ENCODE measurements at regions not wholly inside any gene's neighbourhood (a gene's known extent, or its start where the extent isn't known, plus 50 kb on each side); places are given as distances from the start of the nearest gene placed in this dataset.

GRCh38 chr2:120632796-120633646 is 102.6 kb upstream of the GLI2 start (continued):
- no peak for TF ChIP-seq FOXJ3 (CRISPR knock-in tag; IDR thresholded peaks at IDR 0.05; ENCODE audit: borderline replicate concordance)
- TF ChIP-seq ZNF776 (CRISPR knock-in tag; IDR thresholded peaks at IDR 0.05): no peak
- TF ChIP-seq MLLT10 (CRISPR knock-in tag; IDR thresholded peaks at IDR 0.05): no peak
- TF ChIP-seq HDAC2 (CRISPR knock-in tag; IDR thresholded peaks at IDR 0.05): peak; percentile 42; the same call in 1 of the 2 replicates
- no peak for TF ChIP-seq MXD3 (CRISPR knock-in tag; IDR thresholded peaks at IDR 0.05)
- TF ChIP-seq MNT (IDR thresholded peaks at IDR 0.05): no peak
- no peak for TF ChIP-seq SMYD3 (CRISPR knock-in tag; IDR thresholded peaks at IDR 0.05)
- no peak for TF ChIP-seq ZNF782 (CRISPR knock-in tag; IDR thresholded peaks at IDR 0.05; ENCODE audit: borderline replicate concordance)
- no peak for TF ChIP-seq ZNF329 (CRISPR knock-in tag; IDR thresholded peaks at IDR 0.05; ENCODE audit: low read depth)
- no peak for TF ChIP-seq E2F2 (CRISPR knock-in tag; IDR thresholded peaks at IDR 0.05; ENCODE audit: borderline replicate concordance)
- no peak for TF ChIP-seq NKX3-1 (CRISPR knock-in tag; IDR thresholded peaks at IDR 0.05)
- TF ChIP-seq IKZF4 (CRISPR knock-in tag; IDR thresholded peaks at IDR 0.05; ENCODE audit: borderline replicate concordance, low read depth, not compliant biosample characterization): no peak
- TF ChIP-seq ZNF143 (CRISPR knock-in tag; IDR thresholded peaks at IDR 0.05): no peak
- TF ChIP-seq CEBPZ (IDR thresholded peaks at IDR 0.05; ENCODE audit: low read length): no peak
- no peak for TF ChIP-seq PCBP2 (optimal IDR thresholded peaks at IDR 0.05; ENCODE audit: low read depth, low read length, poor library complexity, severe bottlenecking)
- no peak for TF ChIP-seq ZNF207 (IDR thresholded peaks at IDR 0.05; ENCODE audit: borderline replicate concordance)
- no peak for TF ChIP-seq ZNF337 (CRISPR knock-in tag; IDR thresholded peaks at IDR 0.05; ENCODE audit: borderline replicate concordance, low read depth)
- TF ChIP-seq PLRG1 (conservative IDR thresholded peaks at IDR 0.05): no peak
- TF ChIP-seq CSRNP1 (CRISPR knock-in tag; IDR thresholded peaks at IDR 0.05): no peak
- TF ChIP-seq ZMYM3 (CRISPR knock-in tag; IDR thresholded peaks at IDR 0.05): no peak
- TF ChIP-seq ZNF430 (CRISPR knock-in tag; IDR thresholded peaks at IDR 0.05): no peak
- no peak for TF ChIP-seq ZNF563 (CRISPR knock-in tag; IDR thresholded peaks at IDR 0.05)
- TF ChIP-seq SRY (CRISPR knock-in tag; IDR thresholded peaks at IDR 0.05): no peak
